ENCODE measurements at regions not wholly inside any gene's neighbourhood (a gene's known extent, or its start where the extent isn't known, plus 50 kb on each side); places are given as distances from the start of the nearest gene placed in this dataset.
"Not testable (repeated sequence)": the region's sequence is repeated elsewhere in the genome, so short reads cannot be mapped to it uniquely, and the experiment has no call there.

- DNase-seq, result no peak
Observed at GRCh38 chr1:29682919-29683295, 446.6 kb downstream of the PTPRU start.

GRCh38 chr1:29682171-29682918, 446.0 kb downstream of the PTPRU start:
- DNase-seq, result peak in 1 of 2 donors; percentile 8

GRCh38 chr1:29681416-29681815, 445.1 kb downstream of the PTPRU start:
- not testable (repeated sequence) for DNase-seq

GRCh38 chr1:29679828-29680558, 443.7 kb downstream of the PTPRU start:
- DNase-seq, result peak in 1 of 2 donors; percentile 2

GRCh38 chr1:29679316-29679715, 443.0 kb downstream of the PTPRU start:
- no peak for DNase-seq

GRCh38 chr1:29677028-29678024, 441.0 kb downstream of the PTPRU start:
- peak in 1 of 2 donors; percentile 6 for DNase-seq

GRCh38 chr1:29676496-29676895, 440.2 kb downstream of the PTPRU start:
- DNase-seq, result peak in 1 of 2 donors; percentile 4

- DNase-seq, result peak in 1 of 2 donors; percentile 8
Observed at GRCh38 chr1:29675481-29676263, 439.4 kb downstream of the PTPRU start.

- peak in 1 of 2 donors; percentile 6 for DNase-seq
Observed at GRCh38 chr1:29674627-29675326, 438.5 kb downstream of the PTPRU start.

GRCh38 chr1:29673669-29674626, 437.6 kb downstream of the PTPRU start:
- peak in 1 of 2 donors; percentile 4 for DNase-seq

- no peak for DNase-seq
Observed at GRCh38 chr1:29673228-29673500, 436.8 kb downstream of the PTPRU start.

- no peak for DNase-seq
Observed at GRCh38 chr1:29672416-29673227, 436.3 kb downstream of the PTPRU start.

GRCh38 chr1:29671446-29672356, 435.4 kb downstream of the PTPRU start:
- DNase-seq, result no peak

- no peak for DNase-seq
Observed at GRCh38 chr1:29670752-29671151, 434.4 kb downstream of the PTPRU start.

- no peak for DNase-seq
Observed at GRCh38 chr1:29669912-29670311, 433.6 kb downstream of the PTPRU start.

- DNase-seq, result no peak
Observed at GRCh38 chr1:29669158-29669871, 433.0 kb downstream of the PTPRU start.

- no peak for DNase-seq
Observed at GRCh38 chr1:29668551-29669157, 432.3 kb downstream of the PTPRU start.
